H1 (cell line): ENCODE measurements at regions not wholly inside any gene's neighbourhood (a gene's known extent, or its start where the extent isn't known, plus 50 kb on each side); places are given as distances from the start of the nearest gene placed in this dataset.

ENCODE experiments used
- CTCF ChIA-PET: fragments of 300-600 bp; sonication (Branson Sonifier 250); formaldehyde crosslinking; loops from one replicate; lab custom pipeline; 2021; ENCODE audit not compliant: partially characterized antibody; lab: Charles Lee
- POLR2A ChIA-PET: fragments of 300-600 bp; sonication (Branson Sonifier 250); formaldehyde crosslinking; loops from one replicate; lab custom pipeline; 2021; ENCODE audit warnings: inconsistent platforms; ENCODE audit not compliant: partially characterized antibody; lab: Charles Lee
- DNase-seq, 2 experiments: peaks; one replicate each; pipeline versions ENCODE4 v3.0.0 to v3.0.0-alpha.2; 2010 to 2022; ENCODE audit warnings: low spot score in 2 of 2, low read depth in 1 of 2, mixed read lengths in 1 of 2
- FAIRE-seq: peaks from 2 replicates; lab custom pipeline; 2011; peaks lifted over from hg19 to GRCh38; lab: Jason Lieb, UNC
- H2AFZ ChIP-seq: 2 replicates; pipeline ENCODE4 v1.8.1; 2012; ENCODE audit warnings: low read length, inconsistent platforms
- H2AK5ac ChIP-seq: 2 replicates; pipeline ENCODE4 v1.6.1; 2013; ENCODE audit warnings: low read depth, low read length
- H2BK120ac ChIP-seq: replicated peaks from 2 replicates; pipeline ENCODE3; 2013; ENCODE audit warnings: low read depth, low read length, inconsistent platforms
- H2BK12ac ChIP-seq: 2 replicates; pipeline ENCODE4 v1.6.1; 2013; ENCODE audit warnings: low read depth, low read length
- H2BK15ac ChIP-seq: 2 replicates; pipeline ENCODE4 v1.6.1; 2013; ENCODE audit warnings: low read length
- H2BK20ac ChIP-seq: 2 replicates; pipeline ENCODE4 v1.6.1; 2013; ENCODE audit warnings: low read length
- H2BK5ac ChIP-seq: 2 replicates; pipeline ENCODE4 v1.6.1; 2013; ENCODE audit warnings: low read depth, low read length
- H3K14ac ChIP-seq: 2 replicates; pipeline ENCODE4 v1.6.1; 2013; ENCODE audit warnings: inconsistent platforms; ENCODE audit not compliant: insufficient read length
- H3K18ac ChIP-seq: 2 replicates; pipeline ENCODE4 v1.6.1; 2013; ENCODE audit warnings: low read length; ENCODE audit errors: extremely low read depth
- H3K23ac ChIP-seq: 2 replicates; pipeline ENCODE4 v1.6.1; 2013; ENCODE audit warnings: inconsistent platforms; ENCODE audit not compliant: insufficient read length
- H3K23me2 ChIP-seq: 2 replicates; pipeline ENCODE4 v1.6.1; 2013; ENCODE audit warnings: low read depth, low read length
- H3K27ac ChIP-seq: 2 replicates; pipeline ENCODE4 v1.6.1; 2011; ENCODE audit warnings: low read depth, low read length, inconsistent platforms
- H3K27me3 ChIP-seq, 4 experiments: replicated peaks in 1 of 4; 1 replicate in 1 of 4; 2 replicates in 3 of 4; pipeline versions ENCODE4 v1.6.1 to v1.8.1; 2011 to 2013; ENCODE audit warnings: low read length in 3 of 4, mild to moderate bottlenecking in 3 of 4, inconsistent platforms in 2 of 4, mixed read lengths in 2 of 4, moderate library complexity in 1 of 4; ENCODE audit not compliant: control insufficient read depth in 3 of 4, insufficient read depth in 3 of 4; ENCODE audit errors: extremely low read depth in 1 of 4
- H3K36me3 ChIP-seq, 4 experiments: 2 replicates each; pipeline versions ENCODE4 v1.6.1 to v1.8.1; 2011 to 2013; ENCODE audit warnings: mild to moderate bottlenecking in 4 of 4, low read length in 3 of 4, moderate library complexity in 2 of 4, control low read depth in 1 of 4, inconsistent platforms in 1 of 4; ENCODE audit not compliant: insufficient read depth in 4 of 4, control insufficient read depth in 2 of 4
- H3K4ac ChIP-seq: replicated peaks from 2 replicates; pipeline ENCODE3; 2013; ENCODE audit warnings: low read length, low read depth, mixed read lengths, inconsistent platforms; ENCODE audit not compliant: insufficient read length
- H3K4me1 ChIP-seq, 4 experiments: replicated peaks in 1 of 4; 1 replicate in 1 of 4; 2 replicates in 3 of 4; pipeline versions ENCODE4 v1.6.1 to v1.8.1; 2011 to 2013; ENCODE audit warnings: low read length in 3 of 4, inconsistent platforms in 2 of 4, mixed read lengths in 1 of 4; ENCODE audit not compliant: insufficient read depth in 4 of 4, control insufficient read depth in 3 of 4
- H3K4me2 ChIP-seq, 2 experiments: 2 replicates each; pipeline versions ENCODE4 v1.6.1 to v1.8.1; 2011 to 2013; ENCODE audit warnings: low read depth in 2 of 2, low read length in 2 of 2, control low read depth in 1 of 2, inconsistent platforms in 1 of 2, mild to moderate bottlenecking in 1 of 2; ENCODE audit not compliant: insufficient read depth in 1 of 2
- H3K4me3 ChIP-seq, 4 experiments: fragments of 200-600, 300-600 bp in 1 of 4; sonication (generic), shearing (Covaris generic), sonication (Bioruptor Twin) in 1 of 4; 2 replicates each; pipeline versions ENCODE4 v1.5.1 to v1.8.1; 2011 to 2016; ENCODE audit warnings: low read length in 4 of 4, low read depth in 3 of 4, control low read depth in 2 of 4, inconsistent platforms in 2 of 4, mild to moderate bottlenecking in 2 of 4, mixed read lengths in 1 of 4, moderate library complexity in 1 of 4; ENCODE audit not compliant: insufficient read depth in 2 of 4; ENCODE audit errors: extremely low read depth in 1 of 4
- H3K56ac ChIP-seq: replicated peaks from 2 replicates; pipeline ENCODE3; 2013; ENCODE audit warnings: low read depth, mild to moderate bottlenecking, mixed read lengths, low read length, inconsistent platforms; ENCODE audit not compliant: insufficient read length
- H3K79me1 ChIP-seq: 2 replicates; pipeline ENCODE4 v1.6.1; 2013; ENCODE audit warnings: low read depth, low read length, control low read depth
- H3K79me2 ChIP-seq, 2 experiments: 2 replicates each; pipeline versions ENCODE4 v1.6.1 to v1.8.1; 2012 to 2013; ENCODE audit warnings: low read length in 2 of 2, mild to moderate bottlenecking in 2 of 2, inconsistent platforms in 1 of 2; ENCODE audit not compliant: insufficient read depth in 2 of 2, control insufficient read depth in 1 of 2
- H3K9ac ChIP-seq, 4 experiments: replicated peaks in 1 of 4; 1 replicate in 1 of 4; 2 replicates in 3 of 4; pipeline versions ENCODE4 v1.6.1 to v1.8.1; 2011 to 2013; ENCODE audit warnings: low read depth in 3 of 4, low read length in 3 of 4, control low read depth in 2 of 4, mild to moderate bottlenecking in 2 of 4, moderate library complexity in 2 of 4, inconsistent platforms in 1 of 4; ENCODE audit errors: extremely low read depth in 1 of 4
- H3K9me3 ChIP-seq, 2 experiments: 2 replicates each; pipeline versions ENCODE4 v1.6.1 to v1.8.1; 2012 to 2013; ENCODE audit warnings: mild to moderate bottlenecking in 2 of 2, moderate library complexity in 2 of 2, control low read depth in 1 of 2, inconsistent platforms in 1 of 2, low read depth in 1 of 2, low read length in 1 of 2, mixed read lengths in 1 of 2; ENCODE audit not compliant: insufficient read depth in 2 of 2
- H4K20me1 ChIP-seq, 2 experiments: replicated peaks in 1 of 2; 2 replicates each; pipeline versions ENCODE3 to v1.8.1; 2011 to 2013; ENCODE audit warnings: inconsistent platforms in 2 of 2, low read length in 2 of 2, mild to moderate bottlenecking in 1 of 2; ENCODE audit not compliant: insufficient read depth in 2 of 2, control insufficient read depth in 1 of 2
- H4K5ac ChIP-seq: 2 replicates; pipeline ENCODE4 v1.6.1; 2013; ENCODE audit warnings: low read length, low read depth, mixed read lengths, inconsistent platforms; ENCODE audit not compliant: insufficient read length
- H4K8ac ChIP-seq: 2 replicates; pipeline ENCODE4 v1.8.0; 2013; ENCODE audit warnings: mild to moderate bottlenecking, moderate library complexity, low read length, inconsistent platforms; ENCODE audit not compliant: insufficient read depth; ENCODE audit errors: extremely low read depth
- H4K91ac ChIP-seq: replicated peaks from 2 replicates; pipeline ENCODE3; 2013; ENCODE audit warnings: low read length, mixed read lengths, inconsistent platforms; ENCODE audit not compliant: insufficient read length
- CHD1 ChIP-seq: IDR thresholded peaks from 2 replicates; pipeline ENCODE4 v1.6.1; 2012; ENCODE audit warnings: low read depth, low read length, improper control_type of control experiment
- CREB1 ChIP-seq: IDR thresholded peaks from 2 replicates; pipeline ENCODE4 v1.6.1; 2012; ENCODE audit warnings: inconsistent platforms
- POLR2AphosphoS5 ChIP-seq: IDR thresholded peaks from 2 replicates; pipeline ENCODE4 v1.6.1; 2011; ENCODE audit warnings: low read depth, low read length
- SIRT6 ChIP-seq: IDR thresholded peaks from one replicate; pipeline ENCODE4 v1.7.1; 2012; ENCODE audit warnings: low read length, inconsistent platforms
- SUZ12 ChIP-seq: fragments of 200-600 bp; sonication (generic); IDR thresholded peaks from 2 replicates; pipeline ENCODE4 v1.6.1; 2012; ENCODE audit warnings: mild to moderate bottlenecking, inconsistent platforms, low read length, moderate library complexity, mixed read lengths
- TAF1 ChIP-seq: IDR thresholded peaks from 2 replicates; pipeline ENCODE4 v1.6.1; 2011; ENCODE audit warnings: mild to moderate bottlenecking, low read depth, low read length
- WGBS, 2 experiments: shearing (Covaris generic) in 1 of 2; methylation state at CpG; one replicate each; pipeline versions ENCODE4 v1.1.6 to v1.1.7; 2013 to 2015; ENCODE audit warnings: low lambda C conversion rate in 2 of 2, mixed read lengths in 2 of 2, inconsistent platforms in 1 of 2, low coverage in 1 of 2, missing lambda C conversion rate in 1 of 2; ENCODE audit not compliant: insufficient replicate concordance in 2 of 2, insufficient coverage in 1 of 2, insufficient read length in 1 of 2; ENCODE audit errors: extremely low coverage in 1 of 2, missing lambda C conversion rate in 1 of 2; 5-methylcytosine and 5-hydroxymethylcytosine counted together

- CTCF ChIA-PET = no interaction called here
- TF ChIP-seq CHD1 (no peak), SUZ12 (no peak), SIRT6 (no peak), TAF1 (no peak), CREB1 (no peak), POLR2AphosphoS5 (no peak)
Measured at GRCh38 chr3:59262076-59262498, 212.3 kb upstream of the CFAP20DC start.

More at GRCh38 chr3:59262076-59262498, 212.3 kb upstream of the CFAP20DC start:
- Histone ChIP-seq H3K18ac (no peak overlapping the region), H4K5ac (no peak overlapping the region), H2BK5ac (no peak overlapping the region), H3K4me3 (no peak overlapping the region), H2BK120ac (no peak overlapping the region), H3K79me1 (no peaks in the 10 kb centered on the region), H3K23ac (no peak overlapping the region), H4K8ac (no peak overlapping the region), H3K79me2 (no peaks in the 10 kb centered on the region), H4K91ac (no peak overlapping the region), H4K20me1 (no peaks in the 10 kb centered on the region), H3K36me3 (no peaks in the 10 kb centered on the region), H3K9me3 (peaks cover 0 to 2% of the 10 kb centered on the region in 2 experiments; a peak in 1 of 4 replicates), H3K27me3 (no peaks in the 10 kb centered on the region), H2BK20ac (no peak overlapping the region), H2AFZ (no peak overlapping the region), H3K56ac (no peak overlapping the region), H3K27ac (no peak overlapping the region), H2BK12ac (no peak overlapping the region), H2AK5ac (no peak overlapping the region), H3K23me2 (no peaks in the 10 kb centered on the region), H3K14ac (no peak overlapping the region), H3K9ac (no peak overlapping the region), H2BK15ac (no peak overlapping the region), H3K4me2 (no peak overlapping the region), H3K4me1 (no peaks in the 10 kb centered on the region), H3K4ac (no peak overlapping the region)
- FAIRE-seq (no peak), DNase-seq (no peak)
- POLR2A ChIA-PET = no interaction called here
- 92% methylated on average over 2 of the region's 2 CpGs; no CpG with 5 or more reads in 1 of the 2 experiments for WGBS, 2 experiments
